Liver (tissue), 8 donors: ENCODE measurements at regions not wholly inside any gene's neighbourhood (a gene's known extent, or its start where the extent isn't known, plus 50 kb on each side); places are given as distances from the start of the nearest gene placed in this dataset.

Experiments
- DNase-seq: peaks from one replicate; pipeline ENCODE4 v3.0.0-alpha.2; 2017; ENCODE audit warnings: low spot score
- H3K27ac ChIP-seq, 2 donors: one replicate each; pipeline ENCODE4 v1.7.0; 2013; ENCODE audit warnings: inconsistent platforms in 2 of 2, low read length in 2 of 2, control low read depth in 1 of 2, low read depth in 1 of 2, mild to moderate bottlenecking in 1 of 2
- H3K27me3 ChIP-seq, 4 donors: one replicate each; pipeline versions ENCODE4 v1.6.1 to v1.7.0; 2013; ENCODE audit warnings: low read length in 3 of 4, inconsistent platforms in 1 of 4, mild to moderate bottlenecking in 1 of 4, moderate library complexity in 1 of 4; ENCODE audit not compliant: control insufficient read depth in 4 of 4, insufficient read depth in 4 of 4
- H3K36me3 ChIP-seq, 4 donors: one replicate each; pipeline versions ENCODE4 v1.6.1 to v1.7.0; 2013; ENCODE audit warnings: low read length in 3 of 4, mild to moderate bottlenecking in 3 of 4, low read depth in 1 of 4, moderate library complexity in 1 of 4; ENCODE audit not compliant: control insufficient read depth in 4 of 4, insufficient read depth in 3 of 4
- H3K4me1 ChIP-seq, 4 donors: one replicate each; pipeline versions ENCODE4 v1.6.1 to v1.7.0; 2013; ENCODE audit warnings: low read length in 3 of 4, mild to moderate bottlenecking in 3 of 4, moderate library complexity in 1 of 4; ENCODE audit not compliant: control insufficient read depth in 4 of 4, insufficient read depth in 4 of 4
- H3K4me3 ChIP-seq, 3 donors: one replicate each; pipeline versions ENCODE4 v1.6.1 to v1.7.0; 2013; ENCODE audit warnings: low read length in 3 of 3, control low read depth in 1 of 3, low read depth in 1 of 3, mild to moderate bottlenecking in 1 of 3
- H3K9ac ChIP-seq, 2 donors: one replicate each; pipeline ENCODE4 v1.7.0; 2013; ENCODE audit warnings: low read length in 2 of 2, mild to moderate bottlenecking in 2 of 2, moderate library complexity in 2 of 2, control low read depth in 1 of 2, low read depth in 1 of 2
- H3K9me3 ChIP-seq, 4 donors: one replicate each; pipeline versions ENCODE4 v1.6.1 to v1.7.0; 2013; ENCODE audit warnings: low read length in 3 of 4; ENCODE audit not compliant: control insufficient read depth in 4 of 4
- EGR1 ChIP-seq, 2 donors: IDR thresholded peaks; 2 replicates each; pipeline ENCODE4 v1.6.1; 2016 to 2018; ENCODE audit warnings: antibody characterized with exemption in 2 of 2, low read depth in 2 of 2
- FOXA1 ChIP-seq: IDR thresholded peaks from 2 replicates; pipeline ENCODE4 v1.6.1; 2016; ENCODE audit warnings: antibody characterized with exemption
- FOXA2 ChIP-seq: IDR thresholded peaks from 2 replicates; pipeline ENCODE4 v1.6.1; 2016; ENCODE audit warnings: antibody characterized with exemption
- GABPA ChIP-seq, 2 donors: IDR thresholded peaks in 1 of 2; conservative IDR thresholded peaks in 1 of 2; 2 replicates each; pipeline ENCODE4 v1.6.1; 2016; ENCODE audit warnings: antibody characterized with exemption in 2 of 2, mild to moderate bottlenecking in 1 of 2, moderate library complexity in 1 of 2
- HNF4A ChIP-seq, 2 donors: conservative IDR thresholded peaks; 2 replicates each; pipeline ENCODE4 v1.6.1; 2016; ENCODE audit warnings: antibody characterized with exemption in 2 of 2, mild to moderate bottlenecking in 2 of 2
- HNF4G ChIP-seq: IDR thresholded peaks from 2 replicates; pipeline ENCODE4 v1.6.1; 2016; ENCODE audit warnings: antibody characterized with exemption
- JUND ChIP-seq, 2 donors: IDR thresholded peaks; 2 replicates each; pipeline ENCODE4 v1.6.1; 2016; ENCODE audit warnings: antibody characterized with exemption in 2 of 2
- NR2F2 ChIP-seq: IDR thresholded peaks from 2 replicates; pipeline ENCODE4 v1.6.1; 2016; ENCODE audit warnings: antibody characterized with exemption
- RAD21 ChIP-seq, 2 donors: IDR thresholded peaks; 2 replicates each; pipeline ENCODE4 v1.6.1; 2016; ENCODE audit warnings: antibody characterized with exemption in 2 of 2, mild to moderate bottlenecking in 2 of 2
- SP1 ChIP-seq: IDR thresholded peaks from 2 replicates; pipeline ENCODE4 v1.6.1; 2018; ENCODE audit warnings: antibody characterized with exemption, mild to moderate bottlenecking
- TAF1 ChIP-seq: conservative IDR thresholded peaks from 2 replicates; pipeline ENCODE4 v1.6.1; 2016; ENCODE audit warnings: antibody characterized with exemption, mild to moderate bottlenecking
- YY1 ChIP-seq: IDR thresholded peaks from 2 replicates; pipeline ENCODE4 v1.6.1; 2016; ENCODE audit warnings: antibody characterized with exemption, mild to moderate bottlenecking
- WGBS: extraction: QIAGEN DNeasy Blood & Tissue Kit; methylation state at CpG from one replicate; pipeline ENCODE4 v1.1.7; 2013; 5-methylcytosine and 5-hydroxymethylcytosine counted together
- TF ChIP-seq, protein P1 (sequence below): IDR thresholded peaks from 2 replicates; pipeline ENCODE4 v1.6.1; 2016; ENCODE audit warnings: antibody characterized with exemption
- TF ChIP-seq, protein P2 (sequence below): IDR thresholded peaks from 2 replicates; pipeline ENCODE4 v1.6.1; 2016; ENCODE audit warnings: antibody characterized with exemption
- TF ChIP-seq, protein P3 (sequence below): IDR thresholded peaks from 2 replicates; pipeline ENCODE4 v1.6.1; 2016; ENCODE audit warnings: antibody characterized with exemption
- TF ChIP-seq, protein P4 (sequence below): fragments of 150-350 bp; IDR thresholded peaks from 2 replicates; pipeline ENCODE4 v1.5.1; 2017; ENCODE audit warnings: improper control_type of control experiment, low read depth, low read length; ENCODE audit not compliant: missing input control
- donor health status: healthy.
- donor health status: healthy.
- donor health status: healthy.
- donor health status: healthy.
- donor health status: healthy.

DNA sequence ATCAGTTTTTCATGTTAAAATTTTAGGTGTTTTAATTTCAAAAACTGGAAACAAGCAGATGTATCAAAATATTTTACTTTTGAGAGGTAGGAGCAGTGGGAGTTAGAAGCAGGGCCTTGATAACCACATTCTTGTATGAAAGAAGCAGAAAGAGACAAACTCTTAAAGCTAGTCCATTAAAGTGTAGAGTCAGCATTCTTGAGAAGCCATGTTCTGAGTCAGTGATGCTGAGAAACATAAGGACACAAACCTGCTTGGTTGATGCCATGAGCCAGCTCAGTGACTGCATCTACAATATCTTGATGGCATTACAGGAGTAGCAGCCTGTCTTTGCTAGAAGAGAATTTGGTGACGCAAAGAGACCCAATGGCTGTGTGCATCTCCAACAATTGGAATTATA, 826.1 kb upstream of the CTNND2 start (continued):
- TF ChIP-seq, protein P1, sequence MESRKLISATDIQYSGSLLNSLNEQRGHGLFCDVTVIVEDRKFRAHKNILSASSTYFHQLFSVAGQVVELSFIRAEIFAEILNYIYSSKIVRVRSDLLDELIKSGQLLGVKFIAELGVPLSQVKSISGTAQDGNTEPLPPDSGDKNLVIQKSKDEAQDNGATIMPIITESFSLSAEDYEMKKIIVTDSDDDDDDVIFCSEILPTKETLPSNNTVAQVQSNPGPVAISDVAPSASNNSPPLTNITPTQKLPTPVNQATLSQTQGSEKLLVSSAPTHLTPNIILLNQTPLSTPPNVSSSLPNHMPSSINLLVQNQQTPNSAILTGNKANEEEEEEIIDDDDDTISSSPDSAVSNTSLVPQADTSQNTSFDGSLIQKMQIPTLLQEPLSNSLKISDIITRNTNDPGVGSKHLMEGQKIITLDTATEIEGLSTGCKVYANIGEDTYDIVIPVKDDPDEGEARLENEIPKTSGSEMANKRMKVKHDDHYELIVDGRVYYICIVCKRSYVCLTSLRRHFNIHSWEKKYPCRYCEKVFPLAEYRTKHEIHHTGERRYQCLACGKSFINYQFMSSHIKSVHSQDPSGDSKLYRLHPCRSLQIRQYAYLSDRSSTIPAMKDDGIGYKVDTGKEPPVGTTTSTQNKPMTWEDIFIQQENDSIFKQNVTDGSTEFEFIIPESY = no peak
- TF ChIP-seq, protein P2, sequence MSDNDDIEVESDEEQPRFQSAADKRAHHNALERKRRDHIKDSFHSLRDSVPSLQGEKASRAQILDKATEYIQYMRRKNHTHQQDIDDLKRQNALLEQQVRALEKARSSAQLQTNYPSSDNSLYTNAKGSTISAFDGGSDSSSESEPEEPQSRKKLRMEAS = no peak
- TF ChIP-seq HNF4G = no peak
- no peak for TF ChIP-seq YY1
- TF ChIP-seq GABPA (IDR thresholded peaks at IDR 0.05 in 1 of 2, conservative IDR thresholded peaks at IDR 0.05 in 1 of 2) = no peak
- TF ChIP-seq, protein P3, sequence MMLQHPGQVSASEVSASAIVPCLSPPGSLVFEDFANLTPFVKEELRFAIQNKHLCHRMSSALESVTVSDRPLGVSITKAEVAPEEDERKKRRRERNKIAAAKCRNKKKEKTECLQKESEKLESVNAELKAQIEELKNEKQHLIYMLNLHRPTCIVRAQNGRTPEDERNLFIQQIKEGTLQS = no peak

DNA sequence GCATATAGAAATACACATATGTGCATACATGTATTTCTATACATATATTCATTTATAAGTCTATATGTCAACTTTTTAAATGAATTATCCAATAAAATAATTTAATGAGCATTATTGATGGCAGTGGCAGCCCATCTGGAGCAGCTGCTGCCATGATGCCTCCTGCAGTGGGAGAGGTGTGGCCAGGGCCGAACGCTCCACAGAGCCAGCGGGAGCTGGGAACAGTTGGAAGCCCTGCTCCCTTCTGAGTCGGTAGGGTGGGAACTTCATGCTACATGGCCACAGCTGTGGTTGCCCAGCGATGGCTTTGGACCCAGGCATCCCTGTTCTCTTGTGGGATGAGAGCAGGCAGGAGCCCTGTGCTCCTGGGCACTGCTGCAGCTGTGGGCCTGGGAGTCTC, 812.4 kb upstream of the CTNND2 start:
- no peak overlapping the region for H3K9ac ChIP-seq
- no peaks in the 10 kb centered on the region for H3K4me1 ChIP-seq
- no peaks in the 10 kb centered on the region for H3K36me3 ChIP-seq
- 89% methylated on average over 5 of the region's 5 CpGs for WGBS
- H3K27ac ChIP-seq = no peak overlapping the region
- H3K4me3 ChIP-seq = no peak overlapping the region
- peaks cover 0 to 6% (median 4%) of the 10 kb centered on the region in 4 donors for H3K9me3 ChIP-seq
- TF ChIP-seq EGR1 (IDR thresholded peaks at IDR 0.05; ENCODE audit: low read depth in 2 of 2) = no peak
- TF ChIP-seq JUND (IDR thresholded peaks at IDR 0.05) = no peak
- TF ChIP-seq FOXA2 = no peak
- TF ChIP-seq TAF1 = no peak
- no peak for TF ChIP-seq GABPA (IDR thresholded peaks at IDR 0.05 in 1 of 2, conservative IDR thresholded peaks at IDR 0.05 in 1 of 2)
- TF ChIP-seq FOXA1 = no peak
- TF ChIP-seq, protein P3 = no peak
- no peak for TF ChIP-seq HNF4A (conservative IDR thresholded peaks at IDR 0.05)
- no peak for TF ChIP-seq RAD21 (IDR thresholded peaks at IDR 0.05)
- TF ChIP-seq, protein P4, sequence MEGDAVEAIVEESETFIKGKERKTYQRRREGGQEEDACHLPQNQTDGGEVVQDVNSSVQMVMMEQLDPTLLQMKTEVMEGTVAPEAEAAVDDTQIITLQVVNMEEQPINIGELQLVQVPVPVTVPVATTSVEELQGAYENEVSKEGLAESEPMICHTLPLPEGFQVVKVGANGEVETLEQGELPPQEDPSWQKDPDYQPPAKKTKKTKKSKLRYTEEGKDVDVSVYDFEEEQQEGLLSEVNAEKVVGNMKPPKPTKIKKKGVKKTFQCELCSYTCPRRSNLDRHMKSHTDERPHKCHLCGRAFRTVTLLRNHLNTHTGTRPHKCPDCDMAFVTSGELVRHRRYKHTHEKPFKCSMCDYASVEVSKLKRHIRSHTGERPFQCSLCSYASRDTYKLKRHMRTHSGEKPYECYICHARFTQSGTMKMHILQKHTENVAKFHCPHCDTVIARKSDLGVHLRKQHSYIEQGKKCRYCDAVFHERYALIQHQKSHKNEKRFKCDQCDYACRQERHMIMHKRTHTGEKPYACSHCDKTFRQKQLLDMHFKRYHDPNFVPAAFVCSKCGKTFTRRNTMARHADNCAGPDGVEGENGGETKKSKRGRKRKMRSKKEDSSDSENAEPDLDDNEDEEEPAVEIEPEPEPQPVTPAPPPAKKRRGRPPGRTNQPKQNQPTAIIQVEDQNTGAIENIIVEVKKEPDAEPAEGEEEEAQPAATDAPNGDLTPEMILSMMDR = no peak
- TF ChIP-seq, protein P1 = no peak
- no peak for TF ChIP-seq SP1
- TF ChIP-seq NR2F2 = no peak
- no peak for DNase-seq
- H3K27me3 ChIP-seq = no peaks in the 10 kb centered on the region
